ENCODE measurements at regions not wholly inside any gene's neighbourhood (a gene's known extent, or its start where the extent isn't known, plus 50 kb on each side); places are given as distances from the start of the nearest gene placed in this dataset.
"Not testable (repeated sequence)": the region's sequence is repeated elsewhere in the genome, so short reads cannot be mapped to it uniquely, and the experiment has no call there.

DNA sequence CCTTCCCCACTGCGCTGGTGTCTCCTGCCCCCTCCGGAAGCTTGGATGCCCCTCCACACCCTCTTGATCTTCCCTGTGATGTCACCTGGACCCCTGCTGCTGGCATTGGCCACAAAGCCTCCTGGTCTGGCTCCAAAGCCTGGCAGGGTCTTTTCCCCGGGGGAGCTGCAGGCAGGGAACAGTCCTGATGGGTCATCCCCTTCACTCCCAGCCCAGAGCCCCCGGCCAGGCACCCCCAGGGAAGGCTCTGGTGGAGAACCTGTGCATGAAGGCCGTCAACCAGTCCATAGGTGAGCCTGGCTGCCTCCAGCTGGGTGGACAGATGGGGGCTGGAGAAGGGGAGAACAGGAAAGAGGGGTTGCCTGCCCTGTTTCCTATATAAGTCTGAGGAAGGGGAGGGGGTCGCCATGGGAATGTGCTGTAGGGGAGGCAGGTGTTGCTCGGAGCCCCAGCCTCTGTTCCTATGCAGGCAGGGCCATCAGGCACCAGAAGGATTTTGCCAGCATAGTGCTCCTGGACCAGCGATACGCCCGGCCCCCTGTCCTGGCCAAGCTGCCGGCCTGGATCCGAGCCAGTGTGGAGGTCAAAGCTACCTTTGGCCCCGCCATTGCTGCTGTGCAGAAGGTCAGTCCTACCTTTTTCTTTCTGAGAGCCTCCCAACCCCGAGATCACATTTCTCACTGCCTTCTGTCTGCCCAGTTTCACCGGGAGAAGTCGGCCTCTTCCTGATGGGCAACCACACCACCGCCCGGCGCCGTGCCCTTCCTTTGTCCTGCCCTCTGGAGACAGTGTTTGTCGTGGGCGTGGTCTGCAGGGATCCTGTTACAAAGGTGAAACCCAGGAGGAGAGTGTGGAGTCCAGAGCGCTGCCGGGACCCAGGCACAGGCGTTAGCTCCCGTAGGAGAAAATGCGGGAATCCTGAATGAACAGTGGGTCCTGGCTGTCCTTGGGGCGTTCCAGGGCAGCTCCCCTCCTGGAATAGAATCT lies 104.5 kb upstream of the PZP start:
- TF ChIP-seq, protein P1, sequence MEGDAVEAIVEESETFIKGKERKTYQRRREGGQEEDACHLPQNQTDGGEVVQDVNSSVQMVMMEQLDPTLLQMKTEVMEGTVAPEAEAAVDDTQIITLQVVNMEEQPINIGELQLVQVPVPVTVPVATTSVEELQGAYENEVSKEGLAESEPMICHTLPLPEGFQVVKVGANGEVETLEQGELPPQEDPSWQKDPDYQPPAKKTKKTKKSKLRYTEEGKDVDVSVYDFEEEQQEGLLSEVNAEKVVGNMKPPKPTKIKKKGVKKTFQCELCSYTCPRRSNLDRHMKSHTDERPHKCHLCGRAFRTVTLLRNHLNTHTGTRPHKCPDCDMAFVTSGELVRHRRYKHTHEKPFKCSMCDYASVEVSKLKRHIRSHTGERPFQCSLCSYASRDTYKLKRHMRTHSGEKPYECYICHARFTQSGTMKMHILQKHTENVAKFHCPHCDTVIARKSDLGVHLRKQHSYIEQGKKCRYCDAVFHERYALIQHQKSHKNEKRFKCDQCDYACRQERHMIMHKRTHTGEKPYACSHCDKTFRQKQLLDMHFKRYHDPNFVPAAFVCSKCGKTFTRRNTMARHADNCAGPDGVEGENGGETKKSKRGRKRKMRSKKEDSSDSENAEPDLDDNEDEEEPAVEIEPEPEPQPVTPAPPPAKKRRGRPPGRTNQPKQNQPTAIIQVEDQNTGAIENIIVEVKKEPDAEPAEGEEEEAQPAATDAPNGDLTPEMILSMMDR (IDR thresholded peaks at IDR 0.05) = not testable (repeated sequence)
- TF ChIP-seq POLR2A (IDR thresholded peaks at IDR 0.05) = not testable (repeated sequence)

Data from esophagus squamous epithelium (tissue), 4 donors.